ENCODE measurements at regions not wholly inside any gene's neighbourhood (a gene's known extent, or its start where the extent isn't known, plus 50 kb on each side); places are given as distances from the start of the nearest gene placed in this dataset.

DNA sequence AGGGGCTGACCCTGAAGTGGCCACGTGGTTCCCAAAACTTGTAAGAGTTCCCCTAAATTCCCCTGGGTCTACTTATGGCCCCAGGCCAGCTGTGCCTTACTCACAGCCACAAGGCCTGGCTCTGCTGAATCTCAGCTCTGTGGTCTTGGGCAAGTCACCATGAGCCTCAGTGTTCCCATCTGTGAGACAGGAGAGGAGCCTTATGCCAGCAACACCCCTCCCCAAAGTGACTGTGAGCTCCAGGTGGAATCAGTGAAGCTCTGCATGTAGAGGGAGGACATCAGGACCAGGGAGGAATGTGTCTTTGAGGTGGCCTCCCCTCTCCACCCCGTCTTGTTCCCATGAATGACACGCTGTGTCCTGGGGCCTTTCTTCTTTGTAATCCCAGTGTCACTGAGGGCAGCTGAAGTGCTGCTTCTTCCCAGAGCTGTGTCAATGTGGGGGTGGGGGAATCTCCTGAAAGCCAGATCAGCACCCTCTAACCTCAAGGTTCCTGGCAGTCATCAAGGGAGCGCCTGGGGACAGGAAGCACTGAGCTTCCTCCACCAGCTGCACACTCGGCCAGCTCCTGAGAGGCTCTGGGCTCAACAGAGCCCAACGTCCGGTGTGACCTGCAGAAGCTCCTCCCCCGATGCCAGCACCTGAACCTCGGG lies 258.9 kb downstream of the UACA start:
- DNase-seq: peak; percentile 36

- DNase-seq: no peak
Observed at GRCh38 chr15:70503798-70504298, 259.5 kb downstream of the UACA start.

DNA sequence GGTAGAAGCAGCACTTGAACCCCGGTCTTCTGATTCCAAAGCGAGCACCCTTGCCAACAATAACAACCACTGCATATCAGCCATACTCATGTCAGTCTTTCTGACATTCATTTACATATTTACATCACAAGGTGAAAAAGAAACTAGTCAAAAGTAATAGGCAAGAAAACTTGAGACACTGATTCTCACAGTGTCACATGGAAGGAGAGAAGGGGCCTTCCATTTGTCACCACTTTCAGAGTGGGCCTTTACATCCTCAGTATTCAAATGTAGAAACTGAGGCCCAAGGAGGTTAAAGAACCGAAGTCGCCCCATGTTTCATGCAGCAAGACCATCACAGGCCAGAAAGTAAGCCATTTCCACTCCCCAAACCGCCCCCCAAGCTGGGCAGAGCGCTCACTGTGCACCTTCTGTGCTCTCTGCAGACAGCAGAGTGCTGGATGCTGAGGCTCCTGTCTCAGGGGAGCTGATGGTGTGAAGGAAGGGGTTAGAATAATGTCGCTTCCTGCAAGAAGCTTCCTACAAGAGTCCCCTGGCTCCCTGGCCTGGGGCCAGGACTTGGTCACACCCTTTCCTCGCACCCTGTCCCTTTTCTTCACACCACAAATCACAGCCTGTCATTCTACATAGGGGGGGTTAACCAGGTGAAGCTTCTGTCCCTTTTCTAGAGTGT lies 260.1 kb downstream of the UACA start:
- DNase-seq: no peak

DNA sequence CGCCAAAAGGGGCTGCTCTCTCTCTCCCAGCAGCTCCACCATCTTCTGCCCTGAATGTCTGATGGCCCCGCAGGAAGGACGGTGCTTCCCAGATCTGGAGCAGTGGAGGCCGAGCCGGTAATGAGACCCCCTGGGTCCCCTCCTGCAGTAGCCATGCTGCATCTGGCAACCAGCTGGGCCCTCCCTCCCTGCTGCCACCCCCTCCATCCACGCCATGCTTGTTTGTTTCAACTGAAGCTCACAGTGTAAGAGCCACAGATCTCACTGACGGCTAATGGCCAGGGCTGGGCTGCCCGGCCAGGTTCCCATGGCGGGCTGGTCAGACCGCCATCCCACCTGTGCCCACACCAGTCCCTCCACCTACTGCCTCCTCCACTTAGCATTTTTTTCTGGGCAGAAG lies 260.8 kb downstream of the UACA start:
- DNase-seq: no peak

DNA sequence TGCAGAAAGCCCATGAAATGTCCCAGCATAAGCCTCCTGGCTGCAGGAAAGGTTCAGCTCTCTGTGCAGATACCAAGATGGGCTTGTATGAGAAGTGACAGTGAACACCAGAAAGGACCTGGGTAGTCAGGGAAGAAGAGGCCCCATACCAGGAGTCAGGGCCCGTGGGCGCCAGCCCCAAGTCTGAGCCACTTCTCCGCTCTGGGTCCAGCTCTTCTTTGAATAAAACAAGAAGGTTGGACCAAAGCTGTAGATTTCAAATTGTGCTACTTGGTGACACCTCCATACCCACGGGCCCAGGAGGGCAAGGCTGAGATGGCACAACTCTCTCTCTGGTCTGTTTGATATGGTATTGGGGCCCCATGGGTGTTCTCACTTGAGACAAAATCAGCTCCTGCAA lies 261.5 kb downstream of the UACA start:
- DNase-seq: no peak

- no peak for DNase-seq
Observed at GRCh38 chr15:70501121-70501727, 262.1 kb downstream of the UACA start.

DNA sequence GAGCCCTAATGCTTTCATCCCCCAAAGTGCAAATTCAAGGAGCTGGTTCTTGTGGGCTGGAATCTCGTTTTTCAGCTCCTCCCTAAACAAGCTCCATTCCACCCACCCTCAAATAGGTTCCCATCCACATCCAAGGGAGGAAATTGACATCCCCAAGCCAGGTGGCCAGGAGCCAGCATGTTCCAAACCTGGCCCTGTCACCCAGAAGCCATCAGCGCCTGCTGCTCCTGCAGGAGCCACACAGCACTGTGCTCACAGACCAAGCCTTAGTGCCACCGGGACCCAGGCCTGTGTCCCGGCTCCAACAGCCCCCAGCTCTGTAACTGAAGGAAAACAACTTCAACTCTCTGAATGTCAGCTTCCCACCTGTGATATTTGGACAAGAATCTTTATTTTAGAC lies 263.6 kb downstream of the UACA start:
- no peak for DNase-seq

DNA sequence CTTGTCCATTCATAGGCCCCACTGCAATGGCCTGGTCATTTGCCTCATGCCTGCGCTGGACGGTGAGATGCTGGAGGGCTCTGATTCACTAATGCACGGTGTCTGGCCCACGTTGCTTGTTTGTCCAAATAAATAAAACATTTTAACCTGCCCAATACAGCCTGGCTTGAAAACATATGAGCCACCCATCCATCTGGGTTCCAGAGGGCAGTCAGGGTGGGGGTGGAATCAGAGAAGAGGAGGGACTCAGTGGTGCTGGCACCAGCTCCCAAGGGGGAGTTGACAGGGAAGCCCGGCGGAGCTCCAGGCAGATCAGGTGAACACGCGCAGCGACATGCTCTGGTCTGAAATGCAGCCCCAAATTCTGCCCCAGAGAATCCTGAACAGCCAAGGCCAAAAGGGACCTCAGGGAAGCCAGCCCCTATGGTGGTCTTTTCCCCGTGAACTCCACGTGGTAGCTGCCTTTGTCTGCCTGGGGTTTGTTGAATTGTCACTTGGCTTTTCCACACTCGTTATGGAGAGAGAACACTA lies 265.2 kb downstream of the UACA start:
- no peak for DNase-seq

DNA sequence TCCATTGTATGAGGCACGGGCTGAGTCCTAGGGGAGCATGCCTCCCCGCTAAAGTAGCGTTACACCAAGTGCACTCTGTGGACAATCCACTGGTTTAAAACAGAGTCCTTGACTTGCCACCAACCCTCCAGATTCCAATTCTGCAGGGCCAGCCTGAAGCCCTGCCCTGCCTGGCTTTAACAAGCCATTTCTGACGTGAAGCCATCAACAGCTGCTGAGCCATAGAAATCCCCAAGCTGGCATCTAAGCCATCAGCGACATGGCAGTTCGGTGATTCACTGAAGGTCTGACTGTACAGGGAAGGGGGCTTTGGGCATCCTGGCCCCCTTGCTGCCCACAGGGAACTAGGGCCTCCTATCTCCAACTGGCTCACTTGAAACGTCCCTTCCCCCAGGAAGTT lies 265.7 kb downstream of the UACA start:
- no peak for DNase-seq

DNA sequence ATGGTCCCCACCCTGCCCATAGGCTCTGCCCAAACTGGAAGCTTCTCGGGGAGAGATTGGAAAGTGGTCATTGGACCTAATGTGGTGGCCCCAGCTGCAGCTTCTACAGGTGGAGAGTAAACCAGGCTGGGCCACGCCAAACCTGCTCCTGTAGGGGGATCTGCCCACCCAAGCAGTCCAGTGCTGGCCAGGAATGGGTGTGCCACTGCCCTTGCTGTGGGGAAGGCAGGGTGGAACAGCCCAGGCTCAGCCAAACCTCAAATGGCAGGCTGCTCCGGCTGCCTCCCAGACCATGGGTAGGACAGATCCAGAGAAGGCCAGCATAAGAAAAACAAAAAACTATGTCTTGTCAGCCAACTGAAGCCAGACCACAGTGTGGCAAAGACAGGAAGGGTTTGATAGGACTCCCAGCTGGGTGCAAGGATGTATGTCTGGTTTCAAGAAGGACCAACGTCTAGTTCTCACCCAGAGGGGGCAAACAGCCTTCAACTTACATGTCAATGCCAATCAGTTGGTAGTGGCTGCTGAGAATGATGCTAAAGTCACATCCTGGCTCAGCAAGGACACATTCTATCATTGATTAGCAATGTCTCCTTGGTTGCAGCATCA lies 267.3 kb downstream of the UACA start:
- no peak for DNase-seq

- no peak for DNase-seq
Observed at GRCh38 chr15:70494852-70495571, 268.3 kb downstream of the UACA start.

- no peak for DNase-seq
Observed at GRCh38 chr15:70494517-70494851, 268.9 kb downstream of the UACA start.

DNA sequence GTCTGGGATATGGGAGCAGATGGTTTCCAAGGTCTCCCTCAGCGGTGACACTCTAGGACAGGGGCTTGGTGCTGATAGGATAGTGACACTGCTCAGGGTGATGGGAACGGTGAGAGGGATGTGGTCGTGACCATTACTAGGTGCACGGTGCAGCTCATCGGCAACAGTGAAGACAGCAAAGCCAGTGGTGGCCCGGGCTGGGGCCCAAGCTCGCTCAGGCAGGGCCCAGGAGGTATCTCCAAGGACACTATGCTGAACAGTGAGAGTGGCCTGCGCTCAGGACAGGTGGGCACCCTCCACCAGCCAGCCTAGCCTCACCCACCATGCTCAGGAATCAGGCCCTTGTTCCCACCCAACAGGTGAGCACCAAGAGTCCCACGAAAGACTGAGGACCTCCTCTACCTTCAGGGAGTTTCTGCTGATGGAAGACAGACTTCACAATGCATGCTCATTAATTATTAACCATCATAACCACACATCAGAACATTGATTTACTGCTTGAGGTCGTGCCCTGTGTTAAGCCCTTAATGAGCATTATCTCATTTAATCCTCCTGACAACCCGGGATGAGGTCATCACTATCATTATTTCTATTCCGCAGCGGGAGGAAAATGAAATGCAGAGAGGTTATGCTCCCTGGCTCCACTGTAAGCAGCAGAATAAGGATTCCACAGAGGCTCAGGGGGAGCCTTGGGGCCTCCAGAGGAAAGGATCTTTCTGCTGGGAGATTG lies 269.4 kb downstream of the UACA start:
- no peak for DNase-seq

GRCh38 chr15:70493376-70493775 lies 270.0 kb downstream of the UACA start:
- no peak for DNase-seq

DNA sequence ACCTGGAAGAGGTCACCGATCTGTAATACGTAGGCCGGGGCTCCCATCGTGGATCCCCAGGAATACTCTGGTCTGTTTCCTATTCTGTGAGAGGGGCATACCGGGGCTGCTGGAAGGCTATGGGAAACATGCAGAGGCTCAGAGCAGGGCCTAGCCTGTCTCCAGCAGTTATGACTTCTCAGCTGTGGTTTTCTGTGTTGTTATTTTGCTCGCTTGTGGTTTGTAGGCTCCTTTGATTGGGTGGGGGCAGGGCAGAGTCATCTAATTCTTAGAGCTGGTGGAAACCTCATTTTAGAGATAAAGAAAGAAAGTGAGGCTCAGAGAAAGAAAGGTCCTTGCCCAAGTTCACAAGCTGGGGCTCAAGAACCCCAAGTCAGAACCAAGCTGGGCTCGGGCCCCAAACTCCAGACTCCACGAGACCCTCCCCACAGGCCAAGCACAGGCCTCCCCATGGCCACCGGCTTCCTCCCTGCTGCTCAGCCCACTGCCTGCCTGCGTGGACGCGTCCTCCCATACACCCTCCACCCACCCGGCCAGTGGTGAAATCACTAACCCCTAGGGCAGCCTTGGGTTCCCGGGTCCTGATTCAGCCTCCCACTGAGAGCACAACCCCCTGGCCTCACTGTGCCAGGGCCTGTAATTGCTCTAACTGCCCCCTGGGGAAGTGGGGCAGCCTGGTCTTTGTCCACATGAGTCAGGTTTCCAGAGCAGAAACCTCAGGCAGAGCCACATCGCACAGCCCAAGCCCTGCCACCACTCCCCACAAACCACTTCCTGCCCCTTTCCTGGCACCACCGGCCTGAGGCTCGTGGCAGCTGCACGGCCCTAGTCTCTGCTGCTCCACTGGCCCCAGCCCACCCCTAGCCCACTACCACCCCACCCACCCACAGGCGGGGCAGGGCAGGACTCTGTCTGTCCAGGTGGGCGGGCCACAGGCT lies 270.8 kb downstream of the UACA start:
- no peak for DNase-seq

GRCh38 chr15:70491641-70492040 lies 271.7 kb downstream of the UACA start:
- no peak for DNase-seq

DNA sequence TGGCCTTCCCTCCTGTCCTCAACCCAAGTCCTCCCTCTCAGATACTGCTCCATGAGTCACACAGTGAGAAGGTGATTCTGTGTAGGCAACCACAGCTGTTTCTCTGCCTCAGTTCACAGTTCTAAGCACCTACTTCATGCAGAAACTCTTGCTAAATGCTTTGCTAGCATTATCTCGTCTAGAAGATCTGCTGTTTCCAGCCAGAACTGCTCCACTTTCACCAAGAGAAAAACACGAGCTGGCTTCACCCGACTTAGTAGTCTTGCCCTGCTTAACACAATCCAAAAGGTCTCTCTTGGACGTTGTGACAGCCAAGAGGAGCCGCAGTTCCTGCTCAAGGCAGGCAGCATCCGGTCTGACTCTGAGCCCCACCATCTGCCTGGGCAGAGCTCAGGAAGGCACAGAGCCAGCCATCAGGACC lies 272.1 kb downstream of the UACA start:
- DNase-seq: no peak

DNA sequence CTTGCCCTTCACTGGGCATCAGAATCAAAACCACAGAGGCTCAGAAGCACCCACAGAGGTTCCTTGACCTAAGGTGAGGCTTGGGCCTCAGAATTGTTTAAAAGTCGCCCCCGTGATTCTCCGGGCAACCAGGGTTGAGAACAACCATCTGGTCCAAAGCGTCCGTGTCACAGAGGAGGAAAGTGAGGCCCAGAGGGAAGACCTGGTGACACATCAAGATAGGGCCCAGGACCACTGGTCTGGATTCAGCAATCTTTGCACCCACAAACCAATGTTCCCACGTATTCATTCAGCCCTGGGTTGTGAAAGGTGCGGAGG lies 272.6 kb downstream of the UACA start:
- no peak for DNase-seq

GRCh38 chr15:70490148-70490837 lies 273.1 kb downstream of the UACA start:
- no peak for DNase-seq

Measured in hindlimb muscle (tissue), 1 donor.